ENCODE measurements at regions not wholly inside any gene's neighbourhood (a gene's known extent, or its start where the extent isn't known, plus 50 kb on each side); places are given as distances from the start of the nearest gene placed in this dataset.

- TF ChIP-seq CTCF (IDR thresholded peaks at IDR 0.05) (no peak), ZFX (IDR thresholded peaks at IDR 0.05; ENCODE audit: borderline replicate concordance) (no peak)
These were observed 75.8 kb upstream of the TSHZ3 start for GRCh38 chr19:31424861-31425620.
